Spleen (tissue), 7 donors: ENCODE measurements at regions not wholly inside any gene's neighbourhood (a gene's known extent, or its start where the extent isn't known, plus 50 kb on each side); places are given as distances from the start of the nearest gene placed in this dataset.

Experiments
- CTCF ChIP-seq, 11 experiments: fragments of 200-600 bp in 7 of 11; fragments of 450-650 bp in 4 of 11; sonication (generic) in 4 of 11; IDR thresholded peaks in 8 of 11; conservative IDR thresholded peaks in 3 of 11; 1 replicate in 7 of 11; 2 replicates in 4 of 11; pipeline versions ENCODE4 v1.4.0 to v1.8.0; 2016 to 2021; ENCODE audit warnings: antibody characterized with exemption in 11 of 11, inconsistent platforms in 4 of 11, mild to moderate bottlenecking in 1 of 11
- POLR2A ChIP-seq, 3 donors: fragments of 450-650 bp; IDR thresholded peaks; one replicate each; pipeline ENCODE4 v1.5.1; 2017; ENCODE audit warnings: antibody characterized with exemption in 3 of 3, mild to moderate bottlenecking in 1 of 3
- donor health status: DM: no; HTN: no; CAD: no; lungs with moderate emphysema.
- donor health status: DM: no; HTN: no; CAD: no.
- donor health status: DM: no; HTN: no; CAD: no.

DNA sequence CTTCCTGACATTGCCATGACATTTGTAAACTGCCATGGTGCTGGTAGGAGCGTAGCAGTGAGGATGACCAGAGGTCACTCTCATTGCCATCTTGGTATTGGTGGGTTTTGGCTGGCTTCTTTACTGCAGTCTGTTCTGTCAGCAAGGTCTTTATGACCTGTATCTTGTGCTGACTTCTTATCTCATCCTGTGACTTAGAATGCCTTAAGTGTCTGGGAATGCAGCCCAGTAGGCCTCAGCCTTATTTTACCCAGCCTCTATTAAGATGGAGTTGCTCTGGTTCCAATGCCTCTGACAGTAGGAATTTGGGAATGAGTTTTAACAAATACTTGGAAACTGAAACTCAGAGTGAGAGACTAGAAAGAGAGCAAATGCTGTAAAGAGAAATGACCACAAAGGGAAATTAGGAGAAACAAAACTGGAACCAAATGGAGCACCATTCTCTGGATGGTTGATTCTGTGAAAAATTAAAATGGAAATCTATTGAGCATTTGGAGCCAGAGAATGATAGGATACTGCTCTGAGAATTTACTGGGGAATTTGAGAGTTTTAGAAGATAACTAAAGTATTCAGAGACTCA, 50.1 kb upstream of the RHOU start:
- TF ChIP-seq CTCF (IDR thresholded peaks at IDR 0.05 in 8 of 11, conservative IDR thresholded peaks at IDR 0.05 in 3 of 11) (no peak), POLR2A (IDR thresholded peaks at IDR 0.05) (no peak)
